Right forelimb (tissue), 1 donor: ENCODE measurements at regions not wholly inside any gene's neighbourhood (a gene's known extent, or its start where the extent isn't known, plus 50 kb on each side); places are given as distances from the start of the nearest gene placed in this dataset.
A peak's percentile ranks its signal among the peaks of the same experiment; 100 is the strongest.

ENCODE experiments used
- DNase-seq: peaks from one replicate; pipeline ENCODE4 v3.0.0-alpha.2; 2018

GRCh38 chr22:20637750-20638506 lies 130.5 kb downstream of the MED15 start:
- peak; percentile 12 for DNase-seq

DNA sequence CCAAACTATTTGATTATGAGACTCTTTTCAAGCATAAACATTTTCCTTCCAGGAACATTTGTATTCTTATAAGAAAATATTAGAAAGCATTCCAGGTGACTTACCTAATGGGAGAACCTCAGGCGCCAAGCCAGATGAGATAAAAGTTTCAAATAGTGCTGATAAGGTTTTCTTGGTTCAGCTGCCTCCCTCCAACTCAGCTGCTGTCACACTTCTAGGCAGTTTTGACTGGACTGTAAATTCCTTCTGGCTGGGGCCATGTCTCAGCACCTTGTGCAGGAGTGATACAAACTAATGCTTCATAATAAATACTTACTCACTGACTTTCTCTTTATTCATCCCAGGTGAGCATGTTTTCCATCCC lies 131.1 kb downstream of the MED15 start:
- DNase-seq: peak; percentile 7

DNA sequence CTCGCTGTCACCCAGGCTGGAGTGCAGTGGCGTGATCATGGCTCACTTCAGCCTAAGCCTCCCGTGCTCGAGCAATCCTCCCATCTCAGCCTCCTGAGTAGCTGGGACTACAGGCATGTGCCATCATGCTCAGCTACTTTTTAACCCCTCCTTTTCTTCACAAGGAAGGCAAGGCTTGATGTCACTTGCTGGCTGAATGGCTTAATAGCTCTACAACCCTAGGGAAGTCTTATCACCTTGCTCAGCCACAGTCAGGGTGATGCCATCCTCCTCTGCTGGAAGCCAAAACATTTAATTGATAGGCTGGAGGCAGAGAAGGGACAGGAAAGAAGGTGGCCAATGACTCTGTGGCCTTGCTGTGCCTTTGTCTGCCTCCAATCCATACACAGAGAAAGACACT lies 131.9 kb downstream of the MED15 start:
- DNase-seq: no peak

GRCh38 chr22:20639750-20640149 lies 132.3 kb downstream of the MED15 start:
- no peak for DNase-seq

DNA sequence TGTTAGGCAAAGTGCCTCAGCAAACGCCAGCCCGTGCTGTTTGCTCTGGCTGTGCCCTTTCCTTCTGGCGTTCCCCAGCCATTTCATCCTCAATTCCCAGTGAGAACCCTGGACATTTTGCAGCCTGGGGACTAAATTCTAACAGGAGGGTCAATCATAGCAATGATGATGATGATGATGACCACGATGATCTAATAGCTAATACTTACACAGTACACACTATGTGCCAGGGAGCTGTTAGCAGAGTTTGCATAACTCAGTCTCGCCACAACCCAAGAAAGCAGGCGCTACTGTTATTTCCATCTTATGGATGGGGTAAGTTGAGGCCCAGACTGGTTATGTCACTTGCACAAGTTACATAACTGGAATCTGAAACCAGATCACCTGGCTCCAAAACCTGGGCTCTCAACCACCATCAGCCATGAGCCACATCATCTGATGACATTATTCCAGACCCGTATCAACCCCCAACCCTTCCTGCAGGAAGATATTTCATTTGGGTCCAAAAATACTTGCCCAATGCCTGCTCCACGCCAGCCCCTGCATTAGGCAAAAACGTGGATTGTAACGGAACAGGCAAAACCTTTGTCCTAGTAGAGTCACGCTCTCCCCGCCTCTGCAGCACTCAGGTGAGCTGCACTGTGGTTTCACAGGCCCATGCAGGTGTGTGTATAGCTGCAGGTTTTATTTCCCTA lies 132.6 kb upstream of the SERPIND1 start:
- peak; percentile 31 for DNase-seq

GRCh38 chr22:20641919-20642579 lies 131.9 kb upstream of the SERPIND1 start:
- no peak for DNase-seq

DNA sequence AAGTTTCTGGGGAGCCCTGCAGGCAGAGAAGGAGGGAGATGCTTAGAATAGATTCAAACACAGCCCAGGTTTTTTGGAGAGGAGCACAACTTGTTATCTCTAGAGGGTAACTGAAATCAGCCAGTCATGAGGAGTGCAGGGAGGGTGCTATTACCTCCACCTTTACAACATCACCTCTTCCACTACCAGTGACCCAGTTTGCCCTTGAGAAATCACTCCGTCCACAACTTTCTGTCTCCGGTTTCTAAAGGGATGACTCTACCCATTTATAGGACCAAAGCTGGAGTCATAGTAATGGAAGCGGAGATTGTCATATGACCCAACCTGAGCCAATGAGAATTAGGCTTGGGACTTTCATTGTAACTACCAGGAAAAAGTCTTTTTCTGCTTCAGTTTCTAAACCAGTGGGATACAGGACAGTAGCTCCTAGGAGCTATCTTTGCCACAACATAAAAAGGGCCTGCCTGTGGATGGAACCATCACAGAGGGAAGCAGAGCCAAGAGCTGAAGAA lies 131.2 kb upstream of the SERPIND1 start:
- DNase-seq: no peak

DNA sequence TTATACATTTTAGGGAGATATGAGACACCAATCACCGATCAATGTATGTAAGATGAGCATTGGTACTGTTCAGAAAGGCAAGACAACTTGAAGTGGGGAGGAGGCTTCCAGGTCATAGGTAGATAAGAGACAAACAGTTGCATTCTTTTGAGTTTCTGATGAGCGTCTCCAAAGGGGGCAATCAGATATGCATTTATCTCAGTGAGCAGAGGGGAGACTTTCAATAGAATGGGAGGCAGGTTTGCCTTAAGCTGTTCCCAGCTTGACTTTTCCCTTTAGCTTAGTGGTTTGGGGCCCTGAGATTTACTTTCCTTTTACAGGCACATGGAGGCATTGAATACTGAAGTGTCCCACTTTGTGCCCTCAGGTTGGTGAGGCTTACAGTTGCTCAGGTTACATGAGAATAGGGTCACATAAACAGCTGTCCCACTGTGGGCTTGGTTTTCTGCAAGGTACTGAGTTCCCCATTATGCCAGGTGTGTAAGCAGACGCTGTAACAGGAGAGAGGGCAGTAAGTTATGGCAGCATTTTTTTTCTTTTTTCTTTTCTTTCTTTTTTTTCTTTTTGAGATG lies 129.8 kb upstream of the SERPIND1 start:
- peak; percentile 5 for DNase-seq

DNA sequence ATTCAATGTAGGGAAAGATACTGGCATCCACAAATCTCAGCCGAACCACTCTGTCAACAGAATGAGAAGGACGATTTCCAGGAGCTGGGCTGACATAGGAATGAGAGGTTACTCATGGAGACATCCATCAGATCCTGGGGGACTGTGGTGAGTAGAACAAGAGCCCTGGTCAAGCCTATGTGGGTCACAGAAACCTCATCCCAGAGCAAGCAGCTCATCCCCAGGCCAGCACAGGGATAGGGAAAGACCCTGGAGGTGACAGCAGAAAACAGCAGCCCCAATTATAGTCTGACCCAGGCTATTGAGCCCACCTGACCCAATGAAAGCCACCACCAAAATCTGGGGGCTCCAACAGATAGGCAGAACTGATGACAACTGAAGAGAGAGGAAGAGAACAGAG lies 128.0 kb upstream of the SERPIND1 start:
- DNase-seq: no peak

- peak; percentile 10 for DNase-seq
Measured at GRCh38 chr22:20646415-20646814, 127.5 kb upstream of the SERPIND1 start.

GRCh38 chr22:20646906-20647305 lies 127.0 kb upstream of the SERPIND1 start:
- DNase-seq: peak; percentile 17

GRCh38 chr22:20647586-20648305 lies 126.2 kb upstream of the SERPIND1 start:
- DNase-seq: peak; percentile 17

DNA sequence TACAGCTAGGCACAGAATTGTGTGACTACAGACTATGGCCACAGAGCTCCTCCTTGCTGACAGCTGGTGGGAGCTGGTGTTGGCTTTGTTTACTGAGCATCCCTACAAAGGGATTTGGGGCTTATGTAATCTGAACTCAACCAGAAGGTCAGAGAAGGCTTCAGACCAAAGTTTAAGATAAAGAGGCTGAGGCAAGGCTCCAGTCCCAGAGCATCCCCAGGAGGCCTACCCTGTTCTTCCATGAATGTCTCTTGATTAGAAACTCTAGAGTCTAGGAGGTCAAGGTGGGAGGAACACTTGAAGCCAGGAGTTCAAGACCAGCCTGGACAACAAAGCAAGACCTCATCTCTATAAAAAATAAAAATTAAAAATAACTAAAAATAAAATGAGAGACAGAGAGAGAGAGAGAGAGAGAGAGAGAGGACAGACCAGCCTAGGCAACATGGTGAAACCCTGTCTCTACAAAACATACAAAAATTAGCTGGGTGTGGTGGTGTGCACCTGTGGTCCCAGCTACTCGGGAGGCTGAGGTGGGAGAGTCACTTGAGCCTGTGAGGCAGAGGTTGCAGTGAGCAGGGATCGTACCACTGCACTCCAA lies 125.5 kb upstream of the SERPIND1 start:
- DNase-seq: no peak

DNA sequence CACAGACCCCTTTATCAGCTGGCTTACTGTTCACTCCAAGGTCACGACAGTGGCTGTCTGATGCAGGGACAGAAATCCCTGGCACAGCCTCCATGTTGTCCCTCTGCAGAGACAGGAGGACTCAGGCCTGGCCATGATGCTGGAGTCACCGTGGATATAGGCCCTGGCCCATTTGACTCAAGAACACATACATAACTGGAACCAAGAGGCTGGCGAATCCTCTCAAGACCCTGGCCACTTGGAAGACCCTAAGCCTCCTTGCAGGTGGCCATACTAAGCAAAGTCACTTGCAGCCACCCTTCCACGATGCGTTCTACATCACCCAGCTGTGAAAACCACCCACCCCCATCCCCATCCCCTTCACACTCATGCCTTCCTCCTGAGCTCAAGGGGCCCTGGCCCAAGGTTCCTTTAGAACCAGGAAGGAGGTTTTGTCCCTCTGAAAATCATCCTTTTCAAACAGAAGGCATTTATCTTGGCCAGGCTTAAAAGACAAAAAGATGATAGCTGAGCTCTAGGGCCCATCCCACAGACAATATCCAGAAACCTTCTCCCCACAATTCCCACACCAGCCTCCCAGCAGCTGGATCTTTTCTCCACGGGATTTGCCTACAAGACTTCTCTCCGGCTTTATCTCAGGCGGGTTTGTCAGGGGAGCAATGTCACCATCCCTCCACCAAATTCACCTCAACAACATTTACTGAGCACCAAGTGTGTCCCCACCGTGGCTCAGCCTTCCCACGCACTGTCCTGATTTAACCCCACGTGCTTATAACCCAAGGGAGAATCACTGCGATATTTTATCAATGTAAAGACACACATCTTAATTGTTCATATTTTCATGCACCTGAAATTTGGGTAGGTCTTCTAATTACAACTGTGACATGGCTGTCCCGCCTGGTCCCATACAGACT lies 123.4 kb upstream of the SERPIND1 start:
- peak; percentile 26 for DNase-seq

- no peak for DNase-seq
Measured at GRCh38 chr22:20651286-20651685, 122.6 kb upstream of the SERPIND1 start.

DNA sequence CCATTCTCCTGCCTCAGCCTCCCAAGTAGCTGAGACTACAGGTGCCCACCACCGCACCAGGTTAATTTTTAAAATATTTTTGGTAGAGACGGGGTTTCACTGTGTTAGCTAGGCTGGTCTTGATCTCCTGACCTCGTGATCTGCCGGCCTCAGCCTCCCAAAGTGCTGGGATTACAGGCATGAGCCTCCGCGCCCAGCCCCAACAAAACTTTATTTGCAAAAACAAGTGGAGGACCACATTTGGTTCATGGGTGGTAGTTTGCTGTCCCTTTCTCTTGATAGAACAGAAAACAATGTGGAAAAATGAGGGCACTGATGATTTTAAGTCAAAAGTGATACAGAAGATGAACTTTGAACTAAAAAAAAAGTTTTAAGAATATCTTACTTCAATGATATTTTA lies 121.8 kb upstream of the SERPIND1 start:
- DNase-seq: no peak

GRCh38 chr22:20652582-20652981 lies 121.3 kb upstream of the SERPIND1 start:
- peak; percentile 2 for DNase-seq

- DNase-seq: peak; percentile 12
Measured at GRCh38 chr22:20653012-20653794, 120.7 kb upstream of the SERPIND1 start.

DNA sequence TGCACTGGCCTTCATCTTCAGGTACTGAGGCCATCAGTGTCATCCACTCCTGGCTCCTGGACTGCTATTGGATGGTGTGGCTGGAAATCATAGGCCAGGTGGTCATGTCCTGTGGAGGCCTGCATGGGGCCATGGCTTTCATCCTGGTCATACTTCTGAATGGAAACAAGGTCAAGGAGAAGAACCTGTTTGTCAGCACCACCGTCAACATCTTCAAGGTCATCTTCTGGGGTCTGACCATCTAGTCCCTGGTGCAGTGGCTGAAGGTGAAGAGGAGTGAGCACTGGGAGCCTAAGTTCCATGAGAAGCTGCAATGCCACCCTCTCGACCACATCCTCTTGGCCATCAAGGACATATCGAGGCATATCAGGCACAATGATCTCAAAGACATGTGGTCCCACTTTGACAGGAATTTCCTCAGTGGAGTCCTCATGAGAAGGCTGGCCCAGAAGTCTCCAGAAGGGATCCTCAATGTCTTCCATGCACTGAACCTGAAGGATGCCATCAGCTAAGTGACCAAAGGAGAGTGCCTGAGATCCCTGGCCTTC lies 120.0 kb upstream of the SERPIND1 start:
- DNase-seq: peak; percentile 5
